Neural cell (in vitro differentiated cells): ENCODE measurements at regions not wholly inside any gene's neighbourhood (a gene's known extent, or its start where the extent isn't known, plus 50 kb on each side); places are given as distances from the start of the nearest gene placed in this dataset.

Experiments used
- H2AFZ ChIP-seq: fragments of 200-600, 300-800 bp; sonication (generic), shearing (Covaris generic); 2 replicates; pipeline ENCODE4 v1.6.0; 2014; ENCODE audit warnings: low read depth, mild to moderate bottlenecking, antibody characterized with exemption, low read length, moderate library complexity
- H3F3A ChIP-seq: fragments of 200-600 bp; shearing (Covaris generic); 2 replicates; pipeline ENCODE4 v1.6.1; 2016; ENCODE audit warnings: mild to moderate bottlenecking, moderate library complexity, mixed read lengths, antibody characterized with exemption, low read length; ENCODE audit not compliant: insufficient read depth, poor library complexity, severe bottlenecking
- H3K27ac ChIP-seq: fragments of 200-600, 300-800 bp; sonication (generic), shearing (Covaris generic); 2 replicates; pipeline ENCODE4 v1.5.1; 2014; ENCODE audit warnings: mild to moderate bottlenecking, low read length, moderate library complexity
- H3K27me3 ChIP-seq: fragments of 300-800, 200-600 bp; sonication (generic), shearing (Covaris generic); 2 replicates; pipeline ENCODE4 v1.6.0; 2014; ENCODE audit warnings: mild to moderate bottlenecking, low read depth, low read length, moderate library complexity; ENCODE audit not compliant: insufficient read depth
- H3K36me3 ChIP-seq: fragments of 300-800, 200-600 bp; sonication (generic), shearing (Covaris generic); 2 replicates; pipeline ENCODE4 v1.5.1; 2014; ENCODE audit warnings: mild to moderate bottlenecking, antibody characterized with exemption, low read length, moderate library complexity; ENCODE audit not compliant: insufficient read depth
- H3K4me2 ChIP-seq: fragments of 300-800, 200-600 bp; sonication (generic), shearing (Covaris generic); 2 replicates; pipeline ENCODE4 v1.6.0; 2014; ENCODE audit warnings: mild to moderate bottlenecking, low read length
- H3K4me3 ChIP-seq: fragments of 300-800, 200-600 bp; sonication (generic), shearing (Covaris generic); 2 replicates; pipeline ENCODE4 v1.5.1; 2014; ENCODE audit warnings: mild to moderate bottlenecking, low read length, moderate library complexity
- H3K79me2 ChIP-seq: fragments of 200-600 bp; shearing (Covaris generic); replicated peaks from 2 replicates; pipeline ENCODE4 v1.6.0; 2014; ENCODE audit warnings: mild to moderate bottlenecking, low read length, moderate library complexity; ENCODE audit not compliant: insufficient read depth
- H3K9ac ChIP-seq: fragments of 300-800, 200-600 bp; sonication (generic), shearing (Covaris generic); 2 replicates; pipeline ENCODE4 v1.6.1; 2016; ENCODE audit warnings: mild to moderate bottlenecking, low read length, mixed read lengths
- H3K9me2 ChIP-seq: fragments of 200-600 bp; shearing (Covaris generic); 2 replicates; pipeline ENCODE4 v1.6.1; 2016; ENCODE audit warnings: mild to moderate bottlenecking, low read length, mixed read lengths; ENCODE audit not compliant: insufficient read depth
- H3K9me3 ChIP-seq: fragments of 200-600, 300-800 bp; sonication (generic), shearing (Covaris generic); 2 replicates; pipeline ENCODE4 v1.6.1; 2016; ENCODE audit warnings: mild to moderate bottlenecking, mixed run types, low read length, moderate library complexity, mixed read lengths
- H4K20me1 ChIP-seq: fragments of 200-600 bp; shearing (Covaris generic); 2 replicates; pipeline ENCODE4 v1.6.1; 2016; ENCODE audit warnings: mild to moderate bottlenecking, mixed run types; ENCODE audit not compliant: insufficient read depth
- CTCF ChIP-seq: fragments of 450-650 bp; IDR thresholded peaks from 2 replicates; pipeline ENCODE4 v1.5.1; 2014; ENCODE audit warnings: antibody characterized with exemption, mild to moderate bottlenecking, moderate library complexity; ENCODE audit not compliant: poor library complexity, severe bottlenecking
- EP300 ChIP-seq: fragments of 450-650 bp; conservative IDR thresholded peaks from 2 replicates; pipeline ENCODE4 v1.6.1; 2014; ENCODE audit warnings: antibody characterized with exemption, mild to moderate bottlenecking, moderate library complexity; ENCODE audit not compliant: poor library complexity, severe bottlenecking
- EZH2 ChIP-seq: fragments of 200-600, 300-800 bp; shearing (Covaris generic), sonication (generic); IDR thresholded peaks from 2 replicates; pipeline ENCODE4 v1.6.1; 2014; ENCODE audit warnings: antibody characterized with exemption, low read length, borderline replicate concordance, mild to moderate bottlenecking; ENCODE audit not compliant: insufficient read depth, poor library complexity, severe bottlenecking
- MXI1 ChIP-seq: fragments of 450-650 bp; conservative IDR thresholded peaks from 2 replicates; pipeline ENCODE4 v1.6.1; 2014; ENCODE audit warnings: antibody characterized with exemption, mild to moderate bottlenecking; ENCODE audit not compliant: poor library complexity, severe bottlenecking
- POLR2AphosphoS5 ChIP-seq: IDR thresholded peaks from 2 replicates; pipeline ENCODE4 v1.6.1; 2012
- RAD21 ChIP-seq: fragments of 450-650 bp; conservative IDR thresholded peaks from 2 replicates; pipeline ENCODE4 v1.6.1; 2014; ENCODE audit warnings: antibody characterized with exemption, mild to moderate bottlenecking, moderate library complexity
- REST ChIP-seq: IDR thresholded peaks from 2 replicates; pipeline ENCODE4 v1.6.1; 2012; ENCODE audit warnings: borderline replicate concordance
- SMC3 ChIP-seq: fragments of 450-650 bp; conservative IDR thresholded peaks from 2 replicates; pipeline ENCODE4 v1.6.1; 2014; ENCODE audit warnings: antibody characterized with exemption, mild to moderate bottlenecking, moderate library complexity; ENCODE audit not compliant: poor library complexity
- TAF1 ChIP-seq: IDR thresholded peaks from 2 replicates; pipeline ENCODE4 v1.6.1; 2012; ENCODE audit warnings: low read depth

GRCh38 chrX:45743906-45744625 is 543.4 kb upstream of the DIPK2B start:
- TF ChIP-seq MXI1 (no peak), EP300 (no peak), TAF1 (no peak), RAD21 (no peak), EZH2 (no peak), REST (no peak), CTCF (no peak), SMC3 (no peak), POLR2AphosphoS5 (no peak)
- Histone ChIP-seq H3K27me3 (no peaks in the 10 kb centered on the region), H3F3A (no peaks in the 10 kb centered on the region)

GRCh38 chrX:45743081-45743533 is 542.4 kb upstream of the DIPK2B start:
- H3K27me3 ChIP-seq, result no peaks in the 10 kb centered on the region
- no peak overlapping the region for H2AFZ ChIP-seq
- H3K4me3 ChIP-seq, result no peak overlapping the region
- TF ChIP-seq SMC3 (no peak), TAF1 (no peak), MXI1 (no peak), POLR2AphosphoS5 (no peak), REST (no peak), EP300 (no peak), RAD21 (no peak), EZH2 (no peak), CTCF (no peak)
- H3K36me3 ChIP-seq, result no peaks in the 10 kb centered on the region
- H3K9ac ChIP-seq, result no peak overlapping the region
- H3K27ac ChIP-seq, result no peak overlapping the region
- no peak overlapping the region for H3K4me2 ChIP-seq
- no peaks in the 10 kb centered on the region for H3K9me2 ChIP-seq
- no peaks in the 10 kb centered on the region for H4K20me1 ChIP-seq
- H3F3A ChIP-seq, result no peaks in the 10 kb centered on the region
- H3K9me3 ChIP-seq, result no peaks in the 10 kb centered on the region
- no peaks in the 10 kb centered on the region for H3K79me2 ChIP-seq

More at GRCh38 chrX:45743906-45744625, 543.4 kb upstream of the DIPK2B start:
- no peaks in the 10 kb centered on the region for H3K9me3 ChIP-seq
- no peak overlapping the region for H3K9ac ChIP-seq
- no peak overlapping the region for H2AFZ ChIP-seq
- no peaks in the 10 kb centered on the region for H3K9me2 ChIP-seq
- no peaks in the 10 kb centered on the region for H3K79me2 ChIP-seq
- no peaks in the 10 kb centered on the region for H4K20me1 ChIP-seq
- H3K4me3 ChIP-seq, result no peak overlapping the region
- H3K4me2 ChIP-seq, result no peak overlapping the region
- H3K27ac ChIP-seq, result no peak overlapping the region
- no peaks in the 10 kb centered on the region for H3K36me3 ChIP-seq
